Mucosa of stomach (tissue), 1 donor: ENCODE measurements at regions not wholly inside any gene's neighbourhood (a gene's known extent, or its start where the extent isn't known, plus 50 kb on each side); places are given as distances from the start of the nearest gene placed in this dataset.
"Not testable (repeated sequence)": the region's sequence is repeated elsewhere in the genome, so short reads cannot be mapped to it uniquely, and the experiment has no call there.

Experiments
- H3K27me3 ChIP-seq: one replicate; pipeline ENCODE4 v1.7.0; 2013; ENCODE audit warnings: mild to moderate bottlenecking, low read length; ENCODE audit not compliant: control insufficient read depth, insufficient read depth
- H3K36me3 ChIP-seq: one replicate; pipeline ENCODE4 v1.7.0; 2013; ENCODE audit warnings: low read length; ENCODE audit not compliant: control insufficient read depth, insufficient read depth
- H3K4me1 ChIP-seq: one replicate; pipeline ENCODE4 v1.7.0; 2013; ENCODE audit warnings: mild to moderate bottlenecking, low read length; ENCODE audit not compliant: control insufficient read depth, insufficient read depth
- H3K4me3 ChIP-seq: one replicate; pipeline ENCODE4 v1.7.0; 2013; ENCODE audit warnings: low read length
- H3K9ac ChIP-seq: one replicate; pipeline ENCODE4 v1.7.0; 2013; ENCODE audit warnings: mild to moderate bottlenecking, low read length, moderate library complexity
- H3K9me3 ChIP-seq: one replicate; pipeline ENCODE4 v1.7.0; 2013; ENCODE audit warnings: mild to moderate bottlenecking, low read length, moderate library complexity; ENCODE audit not compliant: control insufficient read depth
- donor health status: Pancreatic carcinoma.

DNA sequence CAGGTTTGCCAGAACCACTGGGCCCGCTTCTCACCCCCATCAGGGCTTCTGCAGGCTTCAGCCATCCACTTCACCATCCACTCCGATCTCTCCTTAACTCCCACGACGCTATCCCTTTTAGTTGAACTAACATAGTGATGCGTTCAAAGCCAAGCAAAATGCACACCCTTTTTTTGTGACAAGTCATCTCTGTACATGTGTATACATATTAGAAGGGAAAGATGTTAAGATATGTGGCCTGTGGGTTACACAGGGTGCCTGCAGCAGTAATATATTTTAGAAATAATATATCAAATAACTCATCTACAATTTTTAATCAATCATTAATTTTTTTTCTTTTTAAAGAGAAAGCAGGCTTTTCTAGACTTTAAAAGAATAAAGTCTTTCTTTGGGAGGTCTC lies 114.6 kb downstream of the NBPF12 start:
- Histone ChIP-seq H3K27me3 (no peaks in the 10 kb centered on the region), H3K36me3 (no peaks in the 10 kb centered on the region), H3K4me3 (no peak overlapping the region), H3K4me1 (no peaks in the 10 kb centered on the region), H3K9me3 (no peaks in the 10 kb centered on the region), H3K9ac (no peak overlapping the region)

DNA sequence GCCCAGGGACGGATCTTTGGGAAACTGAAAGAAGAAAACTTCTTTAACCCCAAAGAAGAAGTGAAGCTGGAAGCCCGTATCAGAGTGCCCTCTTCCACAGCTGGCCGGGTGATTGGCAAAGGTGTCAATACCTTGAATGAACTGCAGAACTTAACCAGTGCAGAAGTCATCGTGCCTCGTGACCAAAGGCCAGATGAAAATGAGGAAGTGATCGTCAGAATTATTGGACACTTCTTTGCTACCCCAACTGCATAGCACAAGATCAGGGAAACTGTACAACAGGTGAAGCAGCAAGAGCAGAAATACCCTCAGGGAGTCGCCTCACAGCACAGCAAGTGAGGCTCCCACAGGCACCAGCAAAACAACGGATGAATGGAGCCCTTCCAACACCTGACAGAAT lies 114.0 kb downstream of the NBPF12 start:
- Histone ChIP-seq H3K36me3 (no peaks in the 10 kb centered on the region), H3K9me3 (no peaks in the 10 kb centered on the region), H3K4me3 (no peak overlapping the region), H3K4me1 (no peaks in the 10 kb centered on the region), H3K9ac (no peak overlapping the region), H3K27me3 (no peaks in the 10 kb centered on the region)

DNA sequence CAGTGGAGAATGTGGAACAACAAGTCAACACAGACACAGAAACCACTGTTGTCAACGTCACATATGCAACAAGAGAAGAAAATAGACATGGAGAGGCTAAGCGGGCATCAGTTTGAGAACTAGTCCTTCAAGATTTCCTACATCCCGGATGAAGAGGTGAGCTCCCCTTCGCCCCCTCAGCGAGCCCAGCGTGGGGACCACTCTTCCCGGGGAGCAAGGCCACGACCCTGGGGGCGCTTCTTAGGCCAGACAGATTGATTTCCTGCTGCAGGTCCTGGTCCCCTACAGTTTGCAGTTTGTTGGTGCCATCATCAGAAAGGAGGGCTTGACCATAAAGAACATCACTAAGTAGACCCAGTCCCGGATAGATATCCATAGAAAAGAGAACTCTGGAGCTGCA lies 113.0 kb downstream of the NBPF12 start:
- Histone ChIP-seq H3K27me3 (no peaks in the 10 kb centered on the region), H3K9ac (no peak overlapping the region), H3K9me3 (no peaks in the 10 kb centered on the region)

DNA sequence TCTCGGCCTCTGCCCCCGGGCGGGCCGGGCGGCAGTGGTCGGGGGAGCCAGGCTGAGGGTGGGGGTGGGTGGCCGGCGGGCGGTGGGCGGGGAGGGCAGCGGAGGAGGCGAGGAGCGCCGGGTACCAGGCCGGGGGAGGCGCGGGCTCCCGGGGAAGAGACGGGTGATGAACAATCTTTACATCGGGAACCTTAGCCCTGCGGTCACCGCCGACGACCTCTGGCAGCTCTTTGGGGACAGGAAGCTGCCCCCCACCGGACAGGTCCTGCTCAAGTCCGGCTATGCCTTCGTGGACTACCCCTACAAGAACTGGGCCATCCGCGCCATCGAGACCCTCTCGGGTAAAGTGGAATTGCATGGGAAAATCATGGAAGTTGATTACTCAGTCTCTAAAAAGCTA lies 112.5 kb downstream of the NBPF12 start:
- Histone ChIP-seq H3K36me3 (no peaks in the 10 kb centered on the region), H3K4me1 (no peaks in the 10 kb centered on the region), H3K4me3 (no peak overlapping the region), H3K9me3 (no peaks in the 10 kb centered on the region), H3K9ac (no peak overlapping the region), H3K27me3 (no peaks in the 10 kb centered on the region)

More for the DNA sequence above, 113.0 kb downstream of the NBPF12 start:
- no peaks in the 10 kb centered on the region for H3K36me3 ChIP-seq
- H3K4me3 ChIP-seq = no peak overlapping the region
- no peaks in the 10 kb centered on the region for H3K4me1 ChIP-seq

DNA sequence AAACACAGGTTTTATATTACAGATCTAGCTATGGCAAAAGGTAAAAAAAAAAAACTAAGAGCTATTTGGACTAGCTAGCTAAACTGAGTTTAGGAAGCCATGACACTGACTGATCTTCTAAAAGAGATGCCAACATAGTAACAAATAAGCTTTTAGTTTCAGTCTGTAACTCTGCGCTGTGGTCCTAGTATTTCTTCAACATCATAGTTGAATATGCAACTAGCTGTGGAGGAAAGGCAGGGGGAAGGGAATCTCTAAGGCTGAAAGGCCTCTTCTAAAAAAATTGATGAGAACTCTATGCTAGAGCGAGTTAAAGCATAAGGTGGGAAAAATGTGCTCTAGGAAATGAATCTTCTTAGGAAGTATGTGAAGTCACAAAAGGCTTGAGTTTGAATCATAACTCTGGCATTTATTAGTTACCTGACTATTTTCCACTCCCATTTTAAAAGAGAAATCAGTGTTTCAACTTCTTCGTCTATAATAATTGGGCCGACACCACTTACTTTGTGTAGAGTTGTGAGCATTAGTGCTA lies 108.8 kb downstream of the NBPF12 start:
- H3K36me3 ChIP-seq, H3K4me1 ChIP-seq, H3K27me3 ChIP-seq: not testable (repeated sequence)

DNA sequence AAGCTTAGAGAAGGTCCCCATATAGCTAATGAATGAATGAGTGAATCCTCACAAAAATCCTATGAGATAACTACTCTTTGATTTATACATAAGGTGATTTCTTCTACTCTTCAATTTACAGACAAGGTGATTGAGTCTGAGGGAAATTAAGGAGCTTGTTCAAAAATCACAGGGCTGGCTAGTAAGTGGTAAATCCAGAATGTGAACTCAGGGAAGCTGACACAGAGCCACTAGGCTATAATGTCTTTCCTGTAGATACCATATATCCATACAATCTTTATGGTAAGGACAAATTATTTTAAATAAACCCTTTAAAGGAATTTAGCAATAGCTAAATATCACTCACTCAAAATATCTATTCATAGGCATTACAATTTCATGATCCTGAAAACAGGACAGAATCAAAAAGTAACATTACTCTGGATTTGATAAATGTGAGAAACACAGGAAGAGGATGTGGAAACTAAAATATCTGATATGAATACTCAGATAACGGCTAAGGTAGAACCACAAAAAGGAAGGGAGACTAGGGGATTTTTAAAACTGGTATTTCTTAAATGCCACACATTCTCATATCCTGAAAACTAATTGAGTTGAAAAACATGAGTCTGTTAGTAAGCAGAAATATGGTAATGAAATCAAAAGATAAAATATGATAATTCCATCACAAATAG lies 108.2 kb downstream of the NBPF12 start:
- Histone ChIP-seq H3K27me3 (no peaks in the 10 kb centered on the region), H3K9ac (no peak overlapping the region), H3K4me3 (no peak overlapping the region), H3K36me3 (no peaks in the 10 kb centered on the region), H3K4me1 (no peaks in the 10 kb centered on the region), H3K9me3 (no peaks in the 10 kb centered on the region)

More for the DNA sequence above, 108.8 kb downstream of the NBPF12 start:
- not testable (repeated sequence) for H3K4me3 ChIP-seq, H3K9ac ChIP-seq, H3K9me3 ChIP-seq
